A673 (cell line): ENCODE measurements at regions not wholly inside any gene's neighbourhood (a gene's known extent, or its start where the extent isn't known, plus 50 kb on each side); places are given as distances from the start of the nearest gene placed in this dataset.

ENCODE experiments used
- BruUV-seq: library from RNA; stranded (reverse); fragments of 400-500 nt; replicated peaks from 2 replicates; lab custom pipeline; 2021; lab: Mats Ljungman, UMichigan
- CTCF ChIA-PET: fragments of 300-600 bp; sonication (Branson Sonifier 250); formaldehyde crosslinking; loops from one replicate; lab custom pipeline; 2022; ENCODE audit warnings: antibody characterized with exemption; lab: Charles Lee
- POLR2A ChIA-PET: fragments of 300-600 bp; sonication (Branson Sonifier 250); formaldehyde crosslinking; loops from one replicate; lab custom pipeline; 2022; ENCODE audit warnings: antibody characterized with exemption; ENCODE audit not compliant: low non-redundant PET; lab: Charles Lee
- DNase-seq: peaks from one replicate; pipeline ENCODE4 v3.0.0-alpha.2; 2015; ENCODE audit warnings: low spot score
- H3K27ac ChIP-seq: fragments of 200-600 bp; sonication (generic); 2 replicates; pipeline ENCODE4 v1.5.1; 2016; ENCODE audit warnings: mixed run types, low read depth, mild to moderate bottlenecking, mixed read lengths, antibody characterized with exemption, low read length; ENCODE audit not compliant: poor library complexity, severe bottlenecking
- H3K27me3 ChIP-seq: fragments of 200-600 bp; sonication (generic); replicated peaks from 2 replicates; pipeline ENCODE4 v1.6.1; 2017; ENCODE audit warnings: mixed run types, low read depth, mild to moderate bottlenecking, mixed read lengths, antibody characterized with exemption, low read length; ENCODE audit not compliant: insufficient read depth, poor library complexity
- H3K36me3 ChIP-seq: fragments of 200-600 bp; sonication (generic); 2 replicates; pipeline ENCODE4 v1.6.1; 2016; ENCODE audit warnings: mixed run types, mild to moderate bottlenecking, mixed read lengths, antibody characterized with exemption, low read length; ENCODE audit not compliant: insufficient read depth, poor library complexity, severe bottlenecking
- H3K4me1 ChIP-seq: fragments of 200-600 bp; sonication (generic); 2 replicates; pipeline ENCODE4 v1.6.1; 2017; ENCODE audit warnings: mixed run types, mild to moderate bottlenecking, mixed read lengths, antibody characterized with exemption, low read length; ENCODE audit not compliant: insufficient read depth, poor library complexity, severe bottlenecking
- H3K4me3 ChIP-seq: fragments of 200-600 bp; sonication (generic); 2 replicates; pipeline ENCODE4 v1.5.1; 2016; ENCODE audit warnings: low read depth, mixed run types, mild to moderate bottlenecking, mixed read lengths, low read length; ENCODE audit not compliant: poor library complexity, severe bottlenecking
- H3K9me3 ChIP-seq: fragments of 200-600 bp; sonication (generic); 2 replicates; pipeline ENCODE4 v1.6.1; 2016; ENCODE audit warnings: mixed run types, low read depth, mild to moderate bottlenecking, mixed read lengths, antibody characterized with exemption, low read length; ENCODE audit not compliant: poor library complexity, severe bottlenecking
- EZH2 ChIP-seq: fragments of 200-600 bp; sonication (generic); IDR thresholded peaks from 2 replicates; pipeline ENCODE4 v1.6.1; 2017; ENCODE audit warnings: borderline replicate concordance, low read depth, mild to moderate bottlenecking, mixed read lengths, antibody characterized with exemption, low read length; ENCODE audit not compliant: poor library complexity, severe bottlenecking
- intact Hi-C: fragments of 100-400 bp; cut with micrococcal nuclease; formaldehyde crosslinking; loops from one replicate; pipeline ENCODE4 v1.10.0; 2022; ENCODE audit not compliant: unreplicated experiment
- TF ChIP-seq, protein P1 (sequence below): fragments of 300-800, 200-600 bp; sonication (generic); conservative IDR thresholded peaks from 2 replicates; pipeline ENCODE4 v1.5.1; 2017; ENCODE audit warnings: low read depth, mild to moderate bottlenecking, antibody characterized with exemption, low read length, moderate library complexity, mixed read lengths

DNA sequence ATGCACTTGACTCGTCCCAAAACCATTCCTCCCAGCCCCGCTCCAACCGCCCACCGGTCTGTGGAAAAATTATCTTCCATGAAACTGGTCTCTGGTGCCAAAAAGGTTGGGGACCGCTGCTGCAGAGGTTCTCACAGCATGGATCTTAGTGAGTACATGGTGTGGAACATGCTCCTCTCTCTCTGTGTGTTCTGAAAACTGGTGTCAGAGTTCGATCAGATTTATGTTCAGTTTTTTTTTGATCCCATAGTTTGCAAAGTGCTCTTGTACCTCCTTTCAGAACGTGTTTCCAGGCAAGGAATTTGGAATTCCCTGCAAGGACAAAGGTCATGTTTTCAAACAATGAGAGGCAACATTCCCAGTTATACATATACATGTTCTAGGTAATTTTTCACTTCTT, 61.2 kb upstream of the FAM171A1 start:
- ChIA-PET POLR2A (no interaction called here), CTCF (no interaction called here)
- intact Hi-C loops = loop anchor here (5.0 kb wide), 3 partner anchors 155 to 390 kb away; no protein-coding TSS in a partner anchor
- no peak for DNase-seq
- no peaks in the 10 kb centered on the region for H3K36me3 ChIP-seq
- no peaks in the 10 kb centered on the region for H3K9me3 ChIP-seq
- H3K4me1 ChIP-seq = no peaks in the 10 kb centered on the region
- no peak overlapping the region for H3K4me3 ChIP-seq
- peaks cover 19% of the 10 kb centered on the region for H3K27me3 ChIP-seq
- no peak for TF ChIP-seq EZH2
- TF ChIP-seq, protein P1, sequence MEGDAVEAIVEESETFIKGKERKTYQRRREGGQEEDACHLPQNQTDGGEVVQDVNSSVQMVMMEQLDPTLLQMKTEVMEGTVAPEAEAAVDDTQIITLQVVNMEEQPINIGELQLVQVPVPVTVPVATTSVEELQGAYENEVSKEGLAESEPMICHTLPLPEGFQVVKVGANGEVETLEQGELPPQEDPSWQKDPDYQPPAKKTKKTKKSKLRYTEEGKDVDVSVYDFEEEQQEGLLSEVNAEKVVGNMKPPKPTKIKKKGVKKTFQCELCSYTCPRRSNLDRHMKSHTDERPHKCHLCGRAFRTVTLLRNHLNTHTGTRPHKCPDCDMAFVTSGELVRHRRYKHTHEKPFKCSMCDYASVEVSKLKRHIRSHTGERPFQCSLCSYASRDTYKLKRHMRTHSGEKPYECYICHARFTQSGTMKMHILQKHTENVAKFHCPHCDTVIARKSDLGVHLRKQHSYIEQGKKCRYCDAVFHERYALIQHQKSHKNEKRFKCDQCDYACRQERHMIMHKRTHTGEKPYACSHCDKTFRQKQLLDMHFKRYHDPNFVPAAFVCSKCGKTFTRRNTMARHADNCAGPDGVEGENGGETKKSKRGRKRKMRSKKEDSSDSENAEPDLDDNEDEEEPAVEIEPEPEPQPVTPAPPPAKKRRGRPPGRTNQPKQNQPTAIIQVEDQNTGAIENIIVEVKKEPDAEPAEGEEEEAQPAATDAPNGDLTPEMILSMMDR = no peak
- no TSS peak for BruUV-seq
- no peak overlapping the region for H3K27ac ChIP-seq

DNA sequence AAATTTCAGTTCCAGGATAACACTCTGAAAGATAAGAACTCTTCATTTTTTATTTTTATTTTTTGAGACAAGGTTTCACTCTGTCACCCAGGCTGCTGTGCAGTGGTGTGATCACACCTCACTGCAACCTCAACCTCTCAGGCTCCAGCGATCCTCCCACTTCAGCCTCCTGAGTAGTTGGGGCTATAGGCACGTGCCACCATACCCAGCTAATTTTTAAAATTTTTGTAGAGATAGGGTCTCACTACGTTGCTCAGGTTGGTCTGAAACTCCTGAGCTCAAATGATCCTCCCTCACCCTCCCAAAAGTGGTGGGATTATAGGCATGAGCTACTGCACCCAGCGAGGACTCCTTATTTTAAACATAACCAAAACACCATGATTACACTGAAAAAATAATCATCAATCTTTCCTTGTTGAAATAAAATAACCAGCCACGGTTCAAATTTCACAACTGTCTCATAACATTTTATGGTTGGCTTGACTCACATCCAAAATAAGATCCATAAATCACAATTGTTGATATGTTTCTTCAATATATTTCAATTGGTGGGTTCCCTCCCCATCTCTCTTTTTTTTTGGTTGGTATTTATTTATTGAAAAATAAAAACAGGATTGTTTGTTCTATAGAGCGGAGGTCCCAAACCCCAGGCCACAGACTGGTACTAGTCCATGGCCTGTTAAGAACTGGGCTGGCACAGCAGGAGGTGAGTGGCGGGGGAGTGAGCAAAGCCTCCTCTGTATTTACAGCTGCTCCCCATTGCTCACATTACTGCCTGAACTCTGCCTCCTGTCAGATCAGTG, 60.1 kb upstream of the FAM171A1 start:
- TF ChIP-seq, protein P1 = no peak
- no peak for TF ChIP-seq EZH2
- Histone ChIP-seq H3K27ac (no peak overlapping the region), H3K4me3 (no peak overlapping the region), H3K36me3 (no peaks in the 10 kb centered on the region), H3K27me3 (peaks cover 15% of the 10 kb centered on the region), H3K9me3 (no peaks in the 10 kb centered on the region), H3K4me1 (no peaks in the 10 kb centered on the region)
- CTCF ChIA-PET = no interaction called here
- no peak for DNase-seq
- no TSS peak for BruUV-seq
- POLR2A ChIA-PET = no interaction called here
- intact Hi-C loops = loop anchor here (5.0 kb wide), 3 partner anchors 156 to 391 kb away; no protein-coding TSS in a partner anchor

DNA sequence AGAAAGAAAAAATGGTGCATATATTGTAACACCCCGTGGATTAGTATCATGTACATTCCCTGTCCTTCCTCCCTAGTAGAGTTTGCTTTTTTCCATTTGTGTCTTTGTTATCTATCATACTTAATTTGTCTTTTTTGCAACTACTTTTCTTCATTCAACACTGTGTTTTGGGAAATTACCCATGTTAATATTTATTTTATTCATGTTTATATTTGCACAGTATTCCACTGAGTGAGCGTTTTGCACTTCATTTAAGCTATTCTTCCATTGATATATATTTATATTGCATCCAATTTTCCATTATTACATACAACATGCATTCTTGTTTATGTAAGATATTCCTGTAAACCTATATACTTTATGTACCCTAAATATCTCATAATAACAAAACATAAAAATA, 57.6 kb upstream of the FAM171A1 start:
- TF ChIP-seq EZH2 = no peak
- TF ChIP-seq, protein P1 = no peak
- peaks cover 15% of the 10 kb centered on the region for H3K27me3 ChIP-seq
- H3K4me3 ChIP-seq = no peak overlapping the region
- intact Hi-C loops = no loop called here
- ChIA-PET POLR2A (no interaction called here), CTCF (interaction anchor here (0.6 to 1.2 kb wide), 2 partner anchors 16 to 157 kb away, joined by 3 to 5 read pairs; no protein-coding TSS in a partner anchor)
- H3K36me3 ChIP-seq = no peaks in the 10 kb centered on the region
- no peak overlapping the region for H3K27ac ChIP-seq
- no peaks in the 10 kb centered on the region for H3K4me1 ChIP-seq
- no peak for DNase-seq
- no peaks in the 10 kb centered on the region for H3K9me3 ChIP-seq
- BruUV-seq = no TSS peak
